Hematopoietic multipotent progenitor cell treated with erythropoietin and hydrocortisone succinate and interleukin-3 and kit ligand, for 17 days (in vitro differentiated cells): ENCODE measurements at regions not wholly inside any gene's neighbourhood (a gene's known extent, or its start where the extent isn't known, plus 50 kb on each side); places are given as distances from the start of the nearest gene placed in this dataset.
"Not testable (repeated sequence)": the region's sequence is repeated elsewhere in the genome, so short reads cannot be mapped to it uniquely, and the experiment has no call there.

ENCODE experiments used
- DNase-seq: peaks from one replicate; pipeline ENCODE4 v3.0.0-alpha.2; 2015; ENCODE audit warnings: low spot score

DNA sequence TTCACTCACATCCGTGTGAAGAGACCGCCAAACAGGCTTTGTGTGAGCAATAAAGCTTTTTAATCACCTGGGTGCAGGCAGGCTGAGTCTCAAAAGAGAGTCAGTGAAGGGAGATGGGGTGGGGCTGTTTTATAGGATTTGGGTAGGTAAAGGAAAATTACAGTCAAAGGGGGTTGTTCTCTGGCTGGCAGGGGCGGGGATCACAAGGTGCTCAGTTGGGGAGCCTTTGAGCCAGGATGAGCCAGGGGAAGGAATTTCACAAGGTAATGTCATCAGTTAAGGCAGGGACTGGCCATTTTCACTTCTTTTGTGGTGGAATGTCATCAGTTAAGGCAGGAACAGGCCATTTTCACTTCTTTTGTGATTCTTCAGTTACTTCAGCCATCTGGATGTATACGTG, 210.3 kb upstream of the ELL2 start:
- DNase-seq = not testable (repeated sequence)

DNA sequence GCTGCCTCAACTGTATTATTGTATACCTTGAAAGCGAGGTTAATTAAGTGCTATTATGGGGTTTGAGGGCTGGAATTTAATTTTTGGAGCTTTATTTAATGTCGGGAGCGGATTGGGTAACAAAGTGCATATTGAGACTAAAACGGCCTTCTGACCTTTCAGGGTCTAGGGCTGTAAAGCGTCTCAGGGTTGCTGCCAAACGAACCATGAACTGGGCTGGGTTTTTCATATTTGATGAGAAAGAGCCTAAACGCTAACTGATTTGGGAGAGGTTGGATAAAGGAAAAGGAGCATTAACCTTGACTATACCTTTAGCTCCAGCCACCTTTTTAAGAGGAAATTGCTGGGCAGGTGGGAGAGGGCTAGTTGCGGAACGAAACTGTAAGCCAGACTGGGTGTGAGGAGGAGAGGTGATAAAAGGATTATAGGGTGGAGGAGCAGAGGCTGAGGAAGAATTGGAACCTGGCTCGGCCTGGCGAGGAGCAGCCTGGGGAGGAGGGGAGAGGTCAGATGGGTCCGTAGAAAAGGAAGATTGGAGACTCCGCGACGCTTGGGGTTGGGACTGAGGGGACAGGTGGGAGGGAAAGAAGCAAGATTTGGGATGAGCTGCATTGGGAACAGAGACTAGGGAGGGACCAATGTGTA, 209.0 kb upstream of the ELL2 start:
- DNase-seq = not testable (repeated sequence)

DNA sequence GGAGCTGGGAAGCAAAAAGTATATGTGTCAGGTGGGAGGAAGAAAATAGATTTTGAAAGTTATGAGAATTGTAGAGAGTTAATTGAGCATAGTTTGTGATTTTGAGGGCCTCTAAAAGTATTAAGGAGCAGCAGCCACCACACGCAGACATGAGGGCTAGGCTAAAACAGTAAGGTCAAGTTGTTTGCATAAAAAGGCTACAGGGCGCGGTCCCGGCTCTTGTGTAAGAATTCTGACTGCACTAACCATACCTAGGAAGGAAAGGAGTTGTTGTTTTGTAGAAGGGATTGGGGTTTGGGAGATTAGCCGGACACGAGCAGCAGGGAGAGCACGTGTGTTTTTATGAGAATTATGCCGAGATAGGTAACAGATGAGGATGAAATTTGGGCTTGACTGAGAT, 207.2 kb upstream of the ELL2 start:
- DNase-seq = not testable (repeated sequence)

DNA sequence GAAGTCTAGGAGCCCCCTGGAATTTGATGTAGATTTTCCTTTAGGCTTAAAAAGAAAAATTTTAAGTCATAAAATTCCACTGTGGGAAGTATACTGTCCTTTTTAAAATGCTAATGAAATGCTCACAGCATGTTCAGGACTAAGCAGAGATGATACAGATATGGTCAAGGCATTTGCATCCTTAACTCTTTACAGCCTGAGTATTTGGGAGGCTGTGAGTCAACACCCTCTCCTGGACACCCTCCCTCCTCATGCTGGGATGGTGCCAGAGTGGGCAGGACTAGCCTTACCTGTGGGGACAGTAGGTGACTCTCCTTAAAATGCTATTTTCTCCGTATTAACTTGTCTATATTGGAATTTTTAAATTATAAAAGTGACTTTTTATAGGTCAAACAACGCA, 197.4 kb upstream of the ELL2 start:
- DNase-seq = no peak

DNA sequence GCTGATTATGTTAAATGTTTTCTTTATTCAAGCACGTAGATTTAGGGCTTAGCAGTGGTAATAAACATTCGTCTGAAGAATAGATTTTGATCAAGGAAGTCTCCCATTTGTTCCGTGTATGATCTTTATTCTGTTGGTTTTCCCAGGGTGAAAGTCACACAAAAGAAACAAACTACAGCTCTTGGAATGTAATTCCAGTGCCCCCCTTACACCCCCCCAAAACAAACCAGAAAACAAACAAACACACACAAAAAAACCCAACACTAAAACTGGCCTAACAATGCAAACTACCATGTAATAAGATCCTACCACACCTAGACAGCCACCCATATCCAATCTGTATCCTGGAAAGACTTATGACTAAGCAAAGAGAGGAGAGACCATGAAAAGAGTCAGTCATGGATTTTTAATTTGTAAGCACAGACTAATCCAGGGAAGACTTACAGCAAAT, 196.2 kb upstream of the ELL2 start:
- no peak for DNase-seq

DNA sequence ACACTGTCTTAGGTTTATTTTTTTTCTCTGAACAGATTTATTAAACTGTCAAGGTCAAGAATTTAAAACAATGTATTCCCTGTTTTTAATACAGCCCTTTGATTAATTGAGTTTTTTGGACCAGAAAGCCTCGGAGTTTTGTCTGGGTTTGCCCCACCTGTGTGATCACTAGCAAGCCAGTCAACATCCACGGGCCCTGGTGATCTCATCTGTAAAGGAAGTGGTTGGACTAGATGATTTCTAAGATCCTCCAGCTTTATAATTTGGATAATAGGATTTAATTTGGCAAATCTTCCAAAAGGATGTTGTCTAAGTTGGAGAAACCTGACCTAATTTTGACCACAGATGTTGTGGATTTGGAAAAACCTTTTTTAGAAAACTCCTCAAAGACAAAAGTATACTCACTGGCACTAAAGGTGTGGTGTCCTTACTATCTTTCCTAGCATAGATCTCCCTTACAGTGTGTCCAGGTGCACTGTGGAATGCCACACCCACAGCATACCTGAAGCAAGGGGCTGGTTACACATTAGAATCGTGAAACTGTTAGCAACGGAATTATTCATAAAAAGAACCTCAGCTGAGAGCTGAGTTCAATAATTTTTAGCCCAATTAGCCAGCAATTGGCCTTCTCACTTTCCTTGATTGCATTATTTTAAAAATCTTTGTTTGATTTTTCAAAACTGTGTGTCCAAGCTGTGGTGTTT, 195.6 kb upstream of the ELL2 start:
- DNase-seq = no peak

DNA sequence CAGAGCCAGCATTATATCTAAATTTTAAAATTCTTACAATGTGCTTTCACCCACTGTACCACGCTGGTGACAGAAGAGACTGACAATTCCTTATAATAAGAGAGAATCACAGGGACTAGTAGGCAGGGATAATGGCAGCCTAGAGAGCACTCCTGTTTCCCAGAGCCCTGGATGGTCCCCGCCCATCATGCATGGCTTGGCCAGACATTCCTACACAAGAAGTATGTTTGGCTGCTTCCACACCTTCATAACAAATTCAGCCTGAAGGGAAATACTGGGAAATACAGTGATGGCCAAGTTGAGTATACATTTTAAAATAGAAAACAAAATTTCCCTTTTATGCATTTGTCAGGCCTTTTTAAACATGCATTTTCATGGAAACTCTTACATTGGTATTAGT, 193.5 kb upstream of the ELL2 start:
- no peak for DNase-seq

DNA sequence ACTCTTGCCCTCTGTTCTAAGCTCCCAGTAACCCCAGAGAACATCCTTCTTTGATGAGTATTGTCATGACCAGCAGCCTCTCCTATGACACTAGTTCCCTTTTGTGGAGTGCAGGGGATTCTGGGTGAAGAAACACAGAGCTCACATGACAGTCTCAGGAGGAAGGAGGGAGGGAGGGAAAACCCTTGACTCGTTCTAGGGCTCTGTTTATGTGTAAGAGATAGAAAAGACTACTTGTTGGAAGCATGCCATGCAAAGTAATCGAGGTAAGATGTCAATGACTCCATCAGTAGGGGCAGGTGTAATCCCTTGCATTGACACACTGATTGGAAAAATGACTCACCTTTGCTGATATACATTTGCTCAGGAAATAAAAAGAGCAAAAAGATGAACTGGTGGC, 190.2 kb upstream of the ELL2 start:
- DNase-seq = no peak

DNA sequence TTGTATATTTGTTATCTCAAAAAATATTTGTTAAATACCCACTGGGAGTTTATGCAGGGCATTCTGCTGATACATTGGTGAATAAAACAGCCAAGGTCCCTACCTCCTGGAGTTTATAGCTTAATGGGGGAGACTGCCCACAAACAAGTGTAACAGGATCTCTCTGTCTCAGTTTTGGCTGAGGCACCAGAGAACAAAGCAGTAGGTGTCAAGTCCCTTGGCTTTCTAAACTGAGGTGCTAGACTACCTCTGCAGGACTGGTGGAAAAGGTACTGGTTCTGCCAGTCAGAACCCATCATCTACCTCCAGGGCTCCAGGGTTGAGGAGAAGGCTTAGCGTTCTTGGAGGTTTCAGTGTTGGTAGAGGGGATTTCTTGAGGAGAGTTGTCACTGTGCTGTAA, 188.4 kb upstream of the ELL2 start:
- no peak for DNase-seq

DNA sequence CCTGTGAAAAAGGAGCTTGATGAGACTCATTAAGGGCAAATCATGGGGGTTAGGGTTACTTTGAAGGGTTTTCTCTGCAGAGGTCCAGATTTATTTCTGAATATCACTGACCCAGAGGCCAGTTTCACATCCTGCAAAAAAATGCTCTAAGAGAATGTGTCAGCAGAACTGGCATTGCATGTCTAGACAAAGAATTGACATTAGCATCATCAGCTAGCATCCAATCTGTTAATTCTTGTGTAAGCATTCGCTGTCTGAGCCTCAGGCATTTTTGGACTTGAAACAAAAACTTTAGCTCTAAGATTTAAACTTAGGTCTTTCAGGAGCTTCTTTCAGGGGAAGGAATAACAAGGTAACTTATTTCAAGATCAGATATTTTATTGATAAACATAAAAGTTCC, 187.9 kb upstream of the ELL2 start:
- DNase-seq = no peak

DNA sequence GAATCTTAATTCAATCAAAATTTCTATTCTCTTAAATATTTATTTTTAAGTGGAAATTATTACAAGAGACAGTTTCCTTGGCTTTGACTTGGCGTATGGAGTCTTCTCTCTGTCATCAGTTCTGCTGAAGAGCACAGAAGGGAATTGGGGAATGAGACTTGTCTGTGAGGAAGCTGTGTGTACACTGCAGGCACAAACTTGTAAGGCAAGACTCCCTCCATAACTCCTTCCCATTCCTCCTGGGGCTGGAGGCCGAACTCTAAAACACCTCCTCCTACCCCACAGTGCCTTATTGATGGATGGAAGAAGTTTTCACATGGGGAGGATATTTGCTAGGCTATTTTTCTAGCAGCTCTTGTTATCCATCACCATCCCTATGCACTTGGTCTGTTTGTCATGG, 187.4 kb upstream of the ELL2 start:
- DNase-seq = no peak

DNA sequence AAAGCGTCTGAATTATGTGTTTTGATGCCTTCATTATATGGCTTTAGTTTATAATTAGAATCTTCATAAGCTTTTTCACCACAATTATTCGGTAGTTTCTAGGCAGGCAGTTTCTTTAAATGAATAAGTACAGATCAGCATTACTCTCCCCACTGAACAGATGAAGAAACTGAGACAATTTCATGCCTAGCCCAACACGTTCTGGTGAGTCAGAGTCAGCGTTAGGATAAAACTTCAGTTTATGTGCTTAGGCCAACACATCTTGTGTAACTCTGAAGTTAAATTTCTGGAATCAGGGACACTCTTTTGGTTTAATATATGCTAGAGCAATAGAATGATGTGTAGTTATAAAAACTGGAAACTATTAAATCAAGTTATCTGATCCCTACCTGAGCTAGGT, 186.7 kb upstream of the ELL2 start:
- no peak for DNase-seq

DNA sequence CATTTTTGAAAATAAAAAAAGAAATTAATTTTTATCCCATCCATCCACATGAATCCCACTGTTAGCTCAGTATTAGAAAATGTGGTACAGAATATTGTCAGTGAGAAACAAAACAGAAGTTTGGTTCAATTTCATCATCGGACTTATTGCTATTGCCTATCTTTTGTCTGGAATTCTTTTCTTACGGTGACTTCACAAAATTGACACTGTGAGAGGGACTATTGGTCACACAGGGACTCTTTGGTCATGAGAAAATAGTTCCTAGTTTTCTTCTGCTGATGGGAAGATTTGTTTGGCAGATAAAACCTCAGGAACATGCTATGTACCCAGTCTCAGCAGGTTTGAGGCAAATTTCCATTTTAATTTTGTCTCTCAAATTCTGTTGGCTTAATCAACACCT, 186.2 kb upstream of the ELL2 start:
- DNase-seq = no peak

DNA sequence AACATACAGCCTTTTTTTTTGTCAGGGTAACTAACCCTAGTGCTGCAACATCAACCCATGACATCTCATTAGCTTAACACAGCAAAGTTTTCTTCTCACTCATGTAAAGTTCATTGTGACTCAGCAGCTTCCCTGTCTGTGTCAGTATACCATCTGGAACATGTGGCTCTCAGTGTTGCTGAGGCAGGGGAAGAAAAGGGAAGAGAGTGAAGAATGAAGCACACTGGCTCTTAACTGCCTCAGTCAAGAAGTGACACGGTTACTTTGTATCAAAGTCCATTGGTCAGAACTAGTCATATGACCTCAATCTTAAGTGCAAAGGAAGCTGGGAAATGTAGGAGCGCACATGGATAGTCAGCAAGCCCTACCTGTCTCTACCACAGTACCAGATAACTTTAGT, 185.0 kb upstream of the ELL2 start:
- DNase-seq = no peak

DNA sequence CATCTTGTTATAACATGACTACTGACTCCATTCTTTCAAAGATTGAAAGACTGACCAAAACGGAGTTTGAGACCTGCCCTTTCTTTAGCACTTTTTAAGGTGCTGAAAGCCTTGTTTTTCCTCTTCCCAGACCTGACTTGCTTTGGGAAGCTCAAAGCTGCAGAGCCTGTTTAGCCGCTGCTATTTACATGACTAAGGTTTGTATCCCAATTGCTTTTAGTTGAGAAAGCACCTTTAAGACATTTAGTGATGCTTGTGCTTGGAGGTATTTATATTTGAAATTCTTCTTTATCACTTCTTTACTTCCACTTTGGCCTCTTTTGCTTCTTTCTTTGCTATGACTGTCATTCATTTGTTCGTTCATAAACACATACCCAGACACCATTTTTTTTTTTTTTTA, 182.6 kb upstream of the ELL2 start:
- no peak for DNase-seq

DNA sequence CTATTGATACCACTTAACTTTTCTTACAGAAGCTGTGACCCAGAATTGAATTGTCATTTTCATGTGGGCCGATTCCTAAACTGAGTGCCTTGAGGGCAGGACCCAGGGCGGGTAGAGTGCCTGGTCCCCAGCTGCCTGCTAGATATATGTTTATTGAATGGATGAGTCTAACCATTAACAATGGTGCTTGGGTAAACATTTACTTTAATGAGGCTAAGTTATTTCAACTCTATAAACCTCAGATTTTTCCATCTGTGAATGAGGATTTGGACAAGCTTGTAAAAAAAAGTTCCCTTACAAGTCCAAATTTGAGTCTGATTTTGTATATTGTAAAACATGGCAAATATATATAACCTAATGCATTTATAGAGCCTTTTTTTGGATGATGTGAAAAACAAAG, 181.8 kb upstream of the ELL2 start:
- no peak for DNase-seq

DNA sequence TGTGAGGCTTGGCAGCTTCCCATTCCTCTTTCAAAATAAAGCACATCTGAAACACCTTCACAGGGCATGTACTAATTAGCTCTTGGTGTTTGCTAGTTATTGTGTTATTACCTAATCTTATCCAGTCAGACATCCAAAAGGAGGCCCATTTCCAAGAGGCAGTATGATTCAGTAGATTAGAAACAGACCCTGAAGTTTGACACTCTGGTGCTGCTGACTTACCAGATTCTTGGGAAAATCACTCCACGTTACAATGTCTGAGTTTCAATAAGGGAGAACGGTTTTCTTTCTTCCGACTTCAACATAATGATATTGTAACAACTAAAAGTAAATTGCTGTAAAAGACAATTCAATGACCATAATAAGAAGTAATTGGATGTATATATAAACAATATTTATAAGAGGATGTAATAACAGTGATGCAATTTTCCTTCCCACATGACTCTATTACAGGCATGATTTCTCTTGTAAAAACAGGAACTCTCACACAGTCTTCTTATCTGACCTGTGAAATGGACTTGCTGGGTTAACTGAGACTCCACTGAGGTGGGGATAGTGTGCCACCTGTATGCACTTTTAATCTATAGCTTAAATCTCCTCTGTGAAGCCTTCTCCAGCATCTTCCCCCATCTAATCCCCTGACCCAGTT, 181.3 kb upstream of the ELL2 start:
- no peak for DNase-seq

DNA sequence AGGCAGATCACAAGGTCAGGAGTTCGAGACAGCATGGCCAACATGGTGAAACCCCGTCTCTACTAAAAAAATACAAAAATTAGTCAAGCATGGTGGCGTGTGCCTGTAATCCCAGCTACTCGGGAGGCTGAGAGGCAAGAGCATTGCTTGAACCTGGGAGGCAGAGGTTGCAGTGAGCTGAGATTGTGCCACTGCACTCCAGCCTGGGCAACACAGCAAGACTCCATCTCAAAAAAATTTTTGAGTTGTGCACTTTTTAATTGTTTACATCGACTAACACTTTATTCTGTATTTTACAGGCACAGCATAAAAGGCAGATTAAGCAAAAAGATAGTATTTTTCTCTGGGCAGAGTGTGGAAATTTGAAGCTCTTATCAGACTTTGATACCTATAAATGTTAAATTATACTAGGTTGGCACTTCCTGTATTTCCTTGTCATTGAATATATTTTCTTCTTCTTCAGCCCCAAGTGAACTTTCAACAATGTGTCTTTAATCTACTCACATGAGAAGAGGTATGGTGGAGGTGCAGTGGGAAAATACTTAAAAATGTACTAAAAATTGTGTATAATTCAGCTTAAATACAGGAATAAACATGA, 180.6 kb upstream of the ELL2 start:
- DNase-seq = no peak

DNA sequence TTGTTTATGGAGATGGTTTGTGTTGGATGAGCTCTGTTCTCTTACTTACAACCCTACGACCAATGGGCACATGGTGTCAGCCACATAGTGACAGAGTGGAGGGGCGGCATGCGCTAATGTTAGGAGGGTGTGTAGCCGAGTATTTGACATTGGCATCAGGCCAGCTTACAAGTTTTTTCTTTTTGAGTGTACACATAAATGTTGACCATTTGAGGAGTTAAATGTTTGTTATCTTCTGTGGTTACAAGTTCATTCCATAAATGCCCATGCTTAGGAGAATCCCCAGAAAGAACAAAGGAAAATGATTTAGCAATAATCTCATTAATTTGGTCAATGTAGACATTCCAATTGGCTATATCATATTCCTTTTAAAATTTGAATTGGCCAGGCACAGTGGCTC, 180.1 kb upstream of the ELL2 start:
- DNase-seq = no peak

DNA sequence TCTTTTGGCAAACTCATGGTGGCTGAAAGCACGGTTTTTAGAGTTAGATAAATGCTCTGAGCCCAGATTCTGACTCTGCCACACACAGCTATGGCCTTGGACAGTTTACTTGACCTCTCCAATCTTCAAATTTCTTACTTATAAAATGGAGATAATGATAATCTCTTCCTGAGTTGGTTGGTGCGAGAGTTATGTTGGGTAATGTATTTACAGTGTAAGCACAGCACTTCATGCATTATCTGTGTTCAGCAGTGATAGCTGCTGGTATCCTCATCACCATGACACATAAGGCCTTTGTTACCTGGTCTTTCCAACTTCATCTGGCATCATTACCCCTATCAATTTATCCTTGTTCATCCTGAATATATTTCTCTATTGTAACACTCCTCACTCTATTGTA, 178.8 kb upstream of the ELL2 start:
- no peak for DNase-seq

DNA sequence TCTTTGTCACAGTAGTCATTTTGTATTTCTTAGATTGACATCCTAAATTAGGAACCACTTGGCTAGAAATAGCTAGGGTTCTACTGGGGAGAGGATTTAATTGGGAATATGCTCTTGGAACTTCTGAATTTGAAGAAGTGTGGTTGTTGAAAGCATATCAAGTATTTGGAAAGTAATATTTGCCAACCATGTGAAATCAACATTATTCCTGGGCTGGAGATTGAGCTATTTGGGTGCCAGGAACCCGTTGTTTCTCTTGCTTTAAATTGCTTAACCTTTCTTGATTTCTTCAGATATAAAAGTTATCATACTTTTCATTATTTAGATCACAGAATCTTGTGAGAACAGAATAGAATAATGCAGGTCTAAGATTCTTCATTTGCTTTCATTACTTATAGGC, 178.4 kb upstream of the ELL2 start:
- no peak for DNase-seq

DNA sequence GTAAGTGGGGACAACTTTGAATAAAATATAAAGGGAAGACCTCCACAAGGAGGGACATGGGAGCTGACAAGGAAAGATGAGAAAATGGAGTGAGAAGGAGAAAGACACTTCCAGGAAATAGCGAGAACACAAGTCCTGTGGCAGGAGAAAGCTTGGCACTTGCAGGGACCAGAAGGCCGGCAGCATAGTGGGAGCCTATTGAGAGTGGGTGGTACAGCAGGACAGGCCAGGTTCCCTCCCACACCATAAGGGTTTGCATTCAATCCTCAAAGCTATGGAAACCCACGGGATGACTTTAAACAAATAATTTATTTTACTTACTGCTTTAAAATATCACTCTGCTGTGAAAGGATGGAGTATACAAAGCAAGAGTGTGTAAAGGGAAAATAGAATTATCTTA, 173.2 kb upstream of the ELL2 start:
- DNase-seq = no peak
